HepG2 (cell line): ENCODE measurements at regions not wholly inside any gene's neighbourhood (a gene's known extent, or its start where the extent isn't known, plus 50 kb on each side); places are given as distances from the start of the nearest gene placed in this dataset.

Experiments
- ATAC-seq: fragments of 200-7000 bp; cut with Tn5 transposase; 3 replicates; pipeline ENCODE4 v1.9.1; 2020; ENCODE audit warnings: mild to moderate bottlenecking, moderate library complexity
- BruUV-seq: library from RNA; stranded (reverse); fragments of 400-500 nt; replicated peaks from 2 replicates; lab custom pipeline; 2021; lab: Mats Ljungman, UMichigan
- CTCF ChIA-PET: fragments of 300-600 bp; formaldehyde crosslinking; extraction: SDS; loops from one replicate; lab custom pipeline; 2021; ENCODE audit warnings: low total read pairs, inconsistent platforms, low intra/inter-chr PET ratio; lab: Yijun Ruan, JAX
- POLR2A ChIA-PET: fragments of 350-600 bp; sonication (Branson Sonifier 250); formaldehyde crosslinking; loops from one replicate; lab custom pipeline; 2020; ENCODE audit warnings: antibody characterized with exemption, inconsistent platforms; lab: Yijun Ruan, JAX
- DNase-seq: peaks from one replicate; pipeline ENCODE4 v3.0.0-alpha.2; 2015; ENCODE audit warnings: low spot score
- FAIRE-seq: peaks from 3 replicates; lab custom pipeline; 2011; peaks lifted over from hg19 to GRCh38; lab: Jason Lieb, UNC
- H2AFZ ChIP-seq: one replicate; pipeline ENCODE4 v1.6.1; 2011; ENCODE audit warnings: low read length, inconsistent platforms
- H3K27ac ChIP-seq: fragments of 300-600 bp; 3 replicates; pipeline ENCODE4 v1.8.0; 2011; ENCODE audit warnings: mixed run types, mild to moderate bottlenecking, mixed read lengths, low read length, inconsistent platforms; ENCODE audit not compliant: insufficient read depth; ENCODE audit errors: extremely low read length
- H3K27me3 ChIP-seq, 2 experiments: fragments of 200-600 bp in 1 of 2; 2 replicates in 1 of 2; 3 replicates in 1 of 2; pipeline versions ENCODE4 v1.6.0 to v1.8.0; 2011; ENCODE audit warnings: low read length in 2 of 2, mild to moderate bottlenecking in 2 of 2, moderate library complexity in 2 of 2, inconsistent platforms in 1 of 2; ENCODE audit not compliant: insufficient read depth in 2 of 2, control insufficient read depth in 1 of 2
- H3K36me3 ChIP-seq, 2 experiments: fragments of 200-600 bp in 1 of 2; replicated peaks in 1 of 2; 2 replicates in 1 of 2; 3 replicates in 1 of 2; pipeline versions ENCODE4 v1.5.1 to v1.8.0; 2011; ENCODE audit warnings: low read length in 2 of 2, inconsistent platforms in 1 of 2; ENCODE audit not compliant: insufficient read depth in 2 of 2, control insufficient read depth in 1 of 2
- H3K4me1 ChIP-seq: 2 replicates; pipeline ENCODE4 v1.5.1; 2012; ENCODE audit warnings: low read length, inconsistent platforms; ENCODE audit not compliant: insufficient read depth
- H3K4me2 ChIP-seq: 2 replicates; pipeline ENCODE4 v1.6.0; 2011; ENCODE audit warnings: low read depth, low read length, inconsistent platforms
- H3K4me3 ChIP-seq, 3 experiments: fragments of 200-600 bp in 1 of 3; sonication (generic), shearing (Covaris generic) in 1 of 3; replicated peaks in 1 of 3; 2 replicates each; pipeline ENCODE4 v1.5.1; 2011 to 2016; ENCODE audit warnings: low read length in 3 of 3, inconsistent platforms in 2 of 3, low read depth in 2 of 3, mild to moderate bottlenecking in 2 of 3, control low read depth in 1 of 3, mixed read lengths in 1 of 3; ENCODE audit not compliant: insufficient read depth in 1 of 3
- H3K79me2 ChIP-seq: one replicate; pipeline ENCODE4 v1.6.1; 2011; ENCODE audit warnings: low read length, inconsistent platforms; ENCODE audit not compliant: insufficient read depth
- H3K9ac ChIP-seq: 2 replicates; pipeline ENCODE4 v1.6.0; 2011; ENCODE audit warnings: mild to moderate bottlenecking, low read depth, low read length, inconsistent platforms; ENCODE audit not compliant: insufficient read depth
- H3K9me3 ChIP-seq: 2 replicates; pipeline ENCODE4 v1.5.1; 2012; ENCODE audit warnings: mild to moderate bottlenecking, low read length
- H4K20me1 ChIP-seq: 2 replicates; pipeline ENCODE4 v1.6.0; 2011; ENCODE audit warnings: inconsistent platforms, mild to moderate bottlenecking, low read length, moderate library complexity; ENCODE audit not compliant: insufficient read depth
- FOXJ3 ChIP-seq: sonication (generic); formaldehyde crosslinking; IDR thresholded peaks from 2 replicates; pipeline ENCODE4 v1.4.0; 2020; ENCODE audit warnings: missing genetic modification reagents, mild to moderate bottlenecking, borderline replicate concordance
- GPN1 ChIP-seq: sonication (generic); formaldehyde crosslinking; IDR thresholded peaks from 2 replicates; pipeline ENCODE4 v1.5.1; 2020; ENCODE audit warnings: missing genetic modification reagents, borderline replicate concordance
- KLF15 ChIP-seq: sonication (generic); formaldehyde crosslinking; IDR thresholded peaks from 2 replicates; pipeline ENCODE4 v1.8.1; 2023; ENCODE audit warnings: borderline replicate concordance, mild to moderate bottlenecking, inconsistent platforms, missing genetic modification reagents, mixed read lengths
- NR2C2 ChIP-seq: sonication (generic); formaldehyde crosslinking; IDR thresholded peaks from 2 replicates; pipeline ENCODE4 v1.4.0; 2020; ENCODE audit warnings: missing genetic modification reagents, mild to moderate bottlenecking, moderate library complexity, borderline replicate concordance
- PLRG1 ChIP-seq: fragments of 450-650 bp; conservative IDR thresholded peaks from 2 replicates; pipeline ENCODE4 v1.6.1; 2016
- SYNCRIP ChIP-seq: fragments of 200-400 bp; formaldehyde crosslinking; IDR thresholded peaks from 2 replicates; pipeline ENCODE4 v1.6.1; 2018; ENCODE audit warnings: mild to moderate bottlenecking, low read depth, low read length; ENCODE audit not compliant: insufficient read depth
- ZNF33B ChIP-seq: sonication (generic); formaldehyde crosslinking; IDR thresholded peaks from 2 replicates; pipeline ENCODE4 v1.5.1; 2020; ENCODE audit warnings: mild to moderate bottlenecking, missing genetic modification reagents
- ZNF564 ChIP-seq: sonication (generic); formaldehyde crosslinking; IDR thresholded peaks from 2 replicates; pipeline ENCODE4 v1.8.1; 2023; ENCODE audit warnings: mild to moderate bottlenecking, missing genetic modification reagents
- ZNF589 ChIP-seq: sonication (generic); formaldehyde crosslinking; conservative IDR thresholded peaks from 2 replicates; pipeline ENCODE4 v1.8.0; 2022; ENCODE audit warnings: mild to moderate bottlenecking, moderate library complexity, missing genetic modification reagents
- WGBS: methylation state at CpG from one replicate; pipeline ENCODE4 v1.1.6; 2017; ENCODE audit warnings: low lambda C conversion rate; 5-methylcytosine and 5-hydroxymethylcytosine counted together
- in situ Hi-C: cut with HindIII; loops from 2 replicates; pipeline ENCODE4 v1.10.0; 2017; ENCODE audit warnings: low pct_unique_long_range_greater_than_20kb; ENCODE audit not compliant: extremely low pct_ligation_motif_present
- intact Hi-C: fragments of 100-400 bp; cut with micrococcal nuclease; formaldehyde crosslinking; loops from one replicate; pipeline ENCODE4 v1.10.0; 2022; ENCODE audit not compliant: unreplicated experiment
- TF ChIP-seq, protein P1 (sequence below): sonication (generic); formaldehyde crosslinking; conservative IDR thresholded peaks from 2 replicates; pipeline ENCODE4 v1.4.0; 2020; ENCODE audit warnings: mild to moderate bottlenecking, missing genetic modification reagents, moderate library complexity

DNA sequence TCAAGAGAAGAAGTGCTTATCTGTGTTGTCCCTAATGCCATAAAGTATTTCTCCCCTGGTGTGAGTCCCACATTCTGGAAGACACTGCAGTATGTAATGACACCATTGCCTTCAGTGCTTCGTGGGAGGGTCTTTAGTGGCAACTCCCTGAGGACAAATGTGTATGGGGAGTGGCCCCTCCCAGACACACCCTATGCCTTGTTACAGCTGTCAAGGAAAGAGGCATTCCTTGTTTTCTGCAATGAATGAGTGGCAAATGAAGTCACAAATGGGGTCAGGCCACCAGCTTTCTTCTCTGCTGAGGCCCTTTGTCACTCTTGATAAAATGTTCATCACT, 183.2 kb downstream of the FGFR2 start:
- TF ChIP-seq FOXJ3 (CRISPR knock-in tag) (no peak), SYNCRIP (no peak), ZNF564 (CRISPR knock-in tag) (no peak), NR2C2 (CRISPR knock-in tag) (no peak), GPN1 (CRISPR knock-in tag) (no peak), ZNF589 (CRISPR knock-in tag) (no peak), KLF15 (CRISPR knock-in tag) (no peak)
- TF ChIP-seq, all 625 proteins: peak for 0
- Histone ChIP-seq H4K20me1 (no peaks in the 10 kb centered on the region), H2AFZ (no peak overlapping the region), H3K27me3 (no peaks in the 10 kb centered on the region; a peak in 1 of 5 replicates), H3K9ac (no peak overlapping the region), H3K4me2 (no peak overlapping the region), H3K79me2 (no peaks in the 10 kb centered on the region), H3K4me1 (no peaks in the 10 kb centered on the region), H3K4me3 (no peak overlapping the region), H3K9me3 (no peaks in the 10 kb centered on the region), H3K36me3 (no peaks in the 10 kb centered on the region), H3K27ac (no peak overlapping the region)
- WGBS: 0% methylated on average over 1 of the region's 1 CpG
- in situ Hi-C loops: no loop called here
- ATAC-seq: no peak
- no peak for DNase-seq
- no TSS peak for BruUV-seq
- CTCF ChIA-PET: no interaction called here
- POLR2A ChIA-PET: no interaction called here
- intact Hi-C loops: no loop called here
- no peak for FAIRE-seq

DNA sequence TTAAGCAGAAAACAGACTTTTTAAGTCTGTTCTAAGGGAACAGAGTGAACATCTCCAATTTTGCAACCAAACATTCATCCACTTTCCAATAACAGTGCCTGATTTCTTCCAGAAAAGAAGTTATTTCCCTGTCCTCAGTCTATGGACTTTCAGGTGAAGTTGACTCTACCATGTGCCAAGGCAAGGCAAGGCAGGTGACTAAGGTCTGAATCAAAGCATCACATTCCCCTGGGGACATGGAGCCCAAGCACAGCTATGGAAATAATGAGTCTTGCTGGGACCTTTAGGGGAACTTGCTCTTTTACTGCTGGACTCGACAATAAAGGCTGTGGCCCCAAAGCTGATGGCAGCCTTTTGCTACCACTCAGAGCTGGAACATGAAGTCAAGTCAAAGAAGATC, 182.2 kb downstream of the FGFR2 start:
- no peak for TF ChIP-seq ZNF33B (CRISPR knock-in tag)
- TF ChIP-seq, protein P1, sequence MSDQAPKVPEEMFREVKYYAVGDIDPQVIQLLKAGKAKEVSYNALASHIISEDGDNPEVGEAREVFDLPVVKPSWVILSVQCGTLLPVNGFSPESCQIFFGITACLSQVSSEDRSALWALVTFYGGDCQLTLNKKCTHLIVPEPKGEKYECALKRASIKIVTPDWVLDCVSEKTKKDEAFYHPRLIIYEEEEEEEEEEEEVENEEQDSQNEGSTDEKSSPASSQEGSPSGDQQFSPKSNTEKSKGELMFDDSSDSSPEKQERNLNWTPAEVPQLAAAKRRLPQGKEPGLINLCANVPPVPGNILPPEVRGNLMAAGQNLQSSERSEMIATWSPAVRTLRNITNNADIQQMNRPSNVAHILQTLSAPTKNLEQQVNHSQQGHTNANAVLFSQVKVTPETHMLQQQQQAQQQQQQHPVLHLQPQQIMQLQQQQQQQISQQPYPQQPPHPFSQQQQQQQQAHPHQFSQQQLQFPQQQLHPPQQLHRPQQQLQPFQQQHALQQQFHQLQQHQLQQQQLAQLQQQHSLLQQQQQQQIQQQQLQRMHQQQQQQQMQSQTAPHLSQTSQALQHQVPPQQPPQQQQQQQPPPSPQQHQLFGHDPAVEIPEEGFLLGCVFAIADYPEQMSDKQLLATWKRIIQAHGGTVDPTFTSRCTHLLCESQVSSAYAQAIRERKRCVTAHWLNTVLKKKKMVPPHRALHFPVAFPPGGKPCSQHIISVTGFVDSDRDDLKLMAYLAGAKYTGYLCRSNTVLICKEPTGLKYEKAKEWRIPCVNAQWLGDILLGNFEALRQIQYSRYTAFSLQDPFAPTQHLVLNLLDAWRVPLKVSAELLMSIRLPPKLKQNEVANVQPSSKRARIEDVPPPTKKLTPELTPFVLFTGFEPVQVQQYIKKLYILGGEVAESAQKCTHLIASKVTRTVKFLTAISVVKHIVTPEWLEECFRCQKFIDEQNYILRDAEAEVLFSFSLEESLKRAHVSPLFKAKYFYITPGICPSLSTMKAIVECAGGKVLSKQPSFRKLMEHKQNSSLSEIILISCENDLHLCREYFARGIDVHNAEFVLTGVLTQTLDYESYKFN (CRISPR knock-in tag): no peak
- no peak for TF ChIP-seq PLRG1
- H3K27ac ChIP-seq: no peak overlapping the region
- ChIA-PET POLR2A (no interaction called here), CTCF (no interaction called here)
- no peak overlapping the region for H3K9ac ChIP-seq
- no TSS peak for BruUV-seq
- no peaks in the 10 kb centered on the region for H3K9me3 ChIP-seq
- H3K36me3 ChIP-seq: no peaks in the 10 kb centered on the region
- intact Hi-C loops (no loop called here), in situ Hi-C loops (no loop called here)
- H3K4me2 ChIP-seq: no peak overlapping the region
- WGBS: 0% methylated on average over 1 of the region's 1 CpG
- ATAC-seq (no peak), DNase-seq (no peak), FAIRE-seq (no peak)
- H3K79me2 ChIP-seq: no peaks in the 10 kb centered on the region
- H4K20me1 ChIP-seq: no peaks in the 10 kb centered on the region
- H3K4me3 ChIP-seq: no peak overlapping the region
- no peak overlapping the region for H2AFZ ChIP-seq
- no peaks in the 10 kb centered on the region; a peak in 1 of 5 replicates for H3K27me3 ChIP-seq
- no peaks in the 10 kb centered on the region for H3K4me1 ChIP-seq
